ENCODE measurements at regions not wholly inside any gene's neighbourhood (a gene's known extent, or its start where the extent isn't known, plus 50 kb on each side); places are given as distances from the start of the nearest gene placed in this dataset.
"Not testable (repeated sequence)": the region's sequence is repeated elsewhere in the genome, so short reads cannot be mapped to it uniquely, and the experiment has no call there.

DNA sequence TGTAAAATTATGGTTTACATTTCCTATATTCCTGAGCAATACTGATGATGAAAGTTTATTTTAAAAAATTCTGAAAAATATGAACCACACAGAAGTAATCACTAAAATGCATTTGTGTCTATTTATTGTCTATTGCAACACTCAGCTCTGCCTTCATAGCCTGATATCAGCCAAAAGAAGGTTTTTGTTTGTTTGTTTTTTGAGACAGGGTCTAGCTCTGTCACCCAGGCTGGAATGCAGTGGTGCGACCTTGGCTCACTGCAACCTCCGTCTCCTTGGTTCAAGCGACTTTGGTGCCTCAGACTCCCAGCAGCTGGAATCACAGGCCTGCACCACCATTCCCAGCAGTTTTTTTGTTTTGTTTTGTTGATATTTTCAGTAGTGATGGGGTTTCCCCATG lies 1560.2 kb downstream of the SI start:
- DNase-seq, result no peak

DNA sequence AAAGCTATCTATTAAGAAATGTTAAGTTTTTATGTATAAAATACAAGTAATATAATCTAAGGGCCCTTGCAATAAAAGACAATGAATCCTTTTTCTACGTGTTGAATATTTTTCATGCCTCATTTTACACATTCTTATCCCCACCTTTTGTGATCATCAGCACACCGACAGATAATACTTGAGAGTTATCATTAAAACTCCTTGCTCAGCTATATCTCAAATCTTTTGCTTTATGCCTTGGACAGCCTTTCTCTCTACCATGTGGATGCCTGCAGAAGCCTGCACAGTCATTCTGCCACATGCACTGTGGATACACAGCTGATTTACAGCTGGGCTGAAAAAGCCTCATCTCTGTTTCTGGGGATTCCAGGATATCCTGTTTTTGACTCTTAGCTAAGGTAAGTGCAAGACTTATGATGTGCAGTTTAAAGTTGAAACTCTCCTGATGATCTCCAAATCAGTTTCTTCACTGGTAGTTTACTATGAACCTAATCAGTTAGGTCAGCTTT lies 1565.1 kb downstream of the SI start:
- DNase-seq, result no peak

GRCh38 chr3:163508206-163508605 lies 1570.1 kb downstream of the SI start:
- no peak for DNase-seq

DNA sequence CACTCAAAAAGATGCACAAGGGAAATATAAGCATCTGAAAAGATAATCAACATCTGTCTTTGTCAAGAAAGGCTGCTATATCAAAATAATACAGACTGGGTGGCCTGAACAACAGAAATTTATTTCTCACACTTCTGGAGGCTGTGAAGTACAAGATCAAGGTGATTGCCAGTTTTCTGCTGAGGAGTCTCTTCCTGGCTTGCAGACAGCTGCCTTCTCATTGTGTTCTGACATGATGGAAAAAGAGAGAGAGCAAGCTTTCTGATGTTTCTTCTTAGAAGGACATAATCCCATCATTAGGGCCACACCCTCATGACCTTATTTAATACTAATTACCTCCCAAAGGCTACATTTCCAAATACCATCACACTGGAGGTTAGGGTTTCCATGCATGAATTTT lies 1573.3 kb downstream of the SI start:
- DNase-seq, result no peak

- DNase-seq, result not testable (repeated sequence)
Observed at GRCh38 chr3:163499736-163500219, 1578.5 kb downstream of the SI start.

- DNase-seq, result not testable (repeated sequence)
Observed at GRCh38 chr3:163498842-163499735, 1579.2 kb downstream of the SI start.

DNA sequence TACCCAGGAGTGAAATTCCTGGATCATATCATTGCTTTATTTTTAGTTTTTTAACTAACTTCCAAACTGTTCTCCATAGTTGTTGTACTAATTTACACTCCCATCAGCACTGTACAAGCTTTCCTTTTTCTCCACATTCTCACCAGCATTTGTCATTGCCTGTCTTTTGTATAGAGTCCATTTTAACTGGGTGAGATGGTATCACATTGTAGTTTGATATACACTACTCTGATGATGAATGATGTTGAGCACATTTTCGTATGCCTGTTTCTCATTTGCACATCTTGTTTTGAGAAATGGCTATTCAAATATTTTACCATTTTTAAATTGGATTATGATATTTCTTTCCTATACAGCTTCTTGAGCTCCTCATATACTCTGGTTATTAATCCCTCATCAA lies 1586.6 kb downstream of the SI start:
- no peak for DNase-seq

- DNase-seq, result peak; percentile 33
Observed at GRCh38 chr3:163490119-163490518, 1588.2 kb downstream of the SI start.

DNA sequence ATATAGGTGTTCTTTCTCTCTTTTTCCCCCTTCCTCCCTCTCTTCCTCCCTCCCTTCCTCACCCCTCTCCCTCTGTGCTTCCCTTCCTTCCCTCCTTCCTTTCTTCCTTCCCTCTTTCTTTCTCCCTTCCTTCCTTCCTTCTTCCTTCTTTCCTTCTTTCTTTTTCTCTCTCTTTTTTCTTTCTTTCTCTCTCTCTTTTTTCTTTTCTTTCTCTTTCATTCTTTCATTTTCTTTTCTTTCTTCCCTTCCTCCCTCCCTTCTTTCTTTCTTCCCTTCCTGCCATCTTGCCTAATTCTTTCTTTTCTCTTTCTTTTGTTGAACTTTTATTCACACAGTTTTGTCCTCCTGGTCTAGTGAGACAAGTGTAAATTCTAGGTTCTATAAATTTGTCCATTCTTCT lies 1595.6 kb downstream of the SI start:
- DNase-seq, result no peak

DNA sequence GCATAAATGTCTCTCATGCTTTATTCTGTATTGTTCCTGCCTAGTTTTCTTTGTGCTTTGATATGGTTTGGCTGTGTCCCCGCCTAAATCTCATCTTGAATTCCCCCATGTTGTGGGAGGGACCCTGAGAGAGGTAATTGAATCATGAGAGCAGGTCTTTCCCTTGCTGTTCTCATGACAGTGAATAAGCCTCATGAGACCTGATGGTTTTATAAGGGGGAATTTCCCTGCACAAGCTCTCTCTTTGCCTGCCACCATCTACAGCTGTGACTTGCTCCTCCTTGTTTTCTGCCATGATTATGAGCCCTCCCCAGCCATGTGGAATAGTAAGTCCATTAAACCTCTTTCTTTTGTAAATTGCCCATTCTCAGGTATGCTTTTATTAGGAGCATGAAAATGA lies 1596.6 kb downstream of the SI start:
- DNase-seq, result no peak

DNA sequence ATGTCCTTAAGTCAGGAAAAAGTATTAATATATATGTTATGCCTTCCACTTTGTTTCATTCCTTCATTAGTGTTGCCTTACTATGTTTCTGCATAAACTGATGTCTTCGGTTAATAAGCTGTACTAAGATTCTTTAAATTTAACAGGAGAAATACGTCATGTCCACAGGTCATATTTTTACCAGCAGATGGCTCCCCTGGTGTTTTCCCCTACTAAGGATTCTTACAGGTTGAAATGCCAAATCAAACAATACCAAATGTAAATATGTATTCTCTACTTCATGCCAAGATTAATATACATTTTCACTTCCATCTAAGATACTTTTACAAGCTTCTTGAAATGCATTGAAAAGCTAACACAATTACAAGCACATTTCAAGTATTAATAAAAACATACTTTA lies 1602.1 kb downstream of the SI start:
- DNase-seq, result no peak

GRCh38 chr3:163474766-163475165 lies 1603.5 kb downstream of the SI start:
- DNase-seq, result no peak

GRCh38 chr3:163468531-163469335 lies 1609.6 kb downstream of the SI start:
- DNase-seq, result no peak

- no peak for DNase-seq
Observed at GRCh38 chr3:163462446-163462845, 1615.8 kb downstream of the SI start.

DNA sequence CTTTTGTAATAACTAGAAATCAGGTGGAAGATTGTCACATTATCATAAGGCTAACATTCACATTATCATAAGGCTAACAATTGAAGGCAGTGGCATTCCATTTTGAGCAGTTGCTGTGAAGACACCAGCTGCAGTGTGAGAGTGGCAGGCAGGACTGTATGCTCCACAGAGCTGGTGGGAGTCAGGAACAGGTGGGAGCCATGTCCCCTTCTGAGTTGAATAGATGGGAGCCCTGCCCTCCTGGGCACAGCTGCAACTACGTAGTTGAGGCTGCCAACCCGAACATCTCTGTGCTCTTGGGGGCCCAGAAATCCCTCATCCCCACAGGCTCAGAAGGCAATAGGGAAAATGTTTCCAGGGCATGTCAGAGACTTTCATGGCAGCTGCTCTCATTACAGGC lies 1627.6 kb downstream of the SI start:
- DNase-seq, result no peak

- no peak for DNase-seq
Observed at GRCh38 chr3:163438760-163439159, 1639.5 kb downstream of the SI start.

- DNase-seq, result no peak
Observed at GRCh38 chr3:163422671-163423070, 1655.6 kb downstream of the SI start.

GRCh38 chr3:163391407-163392181 lies 1686.7 kb downstream of the SI start:
- no peak for DNase-seq

DNA sequence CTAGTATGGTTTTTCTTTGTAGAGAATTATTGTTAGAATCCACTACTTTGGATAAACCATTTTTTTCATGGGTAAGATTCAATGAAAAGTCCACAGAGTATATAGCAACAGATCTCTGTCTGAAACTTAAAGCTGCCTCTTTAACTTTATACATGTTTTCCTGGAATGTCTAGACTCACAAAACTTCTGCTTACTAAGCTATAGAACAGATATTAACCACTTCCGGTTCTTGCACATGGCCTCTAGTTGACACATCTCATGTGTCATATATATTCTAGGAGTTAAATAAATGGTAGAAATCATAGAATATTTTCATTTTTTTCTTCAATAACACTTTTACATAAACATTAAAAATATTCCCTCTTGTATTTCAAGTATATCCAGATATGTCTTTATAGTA lies 1693.9 kb downstream of the SI start:
- DNase-seq, result no peak

DNA sequence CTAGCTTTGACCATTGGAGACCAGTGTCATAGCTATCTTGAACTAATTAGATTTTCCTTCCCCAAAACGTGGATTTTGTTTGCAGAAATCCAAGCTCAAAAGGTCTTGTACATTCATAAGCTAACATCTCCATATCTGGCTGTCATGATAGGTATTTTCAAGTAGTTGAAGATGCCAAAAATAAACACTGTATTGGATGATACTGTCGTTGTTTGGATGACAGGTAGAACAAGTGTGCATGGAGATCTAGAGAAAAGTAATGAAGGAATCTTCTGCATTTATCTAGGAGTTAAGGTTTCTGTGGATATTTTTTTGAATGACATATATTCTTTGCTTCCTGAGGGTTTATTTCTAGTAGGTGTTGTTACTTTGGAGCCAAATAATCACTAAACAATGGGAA lies 1696.1 kb downstream of the SI start:
- DNase-seq, result no peak

DNA sequence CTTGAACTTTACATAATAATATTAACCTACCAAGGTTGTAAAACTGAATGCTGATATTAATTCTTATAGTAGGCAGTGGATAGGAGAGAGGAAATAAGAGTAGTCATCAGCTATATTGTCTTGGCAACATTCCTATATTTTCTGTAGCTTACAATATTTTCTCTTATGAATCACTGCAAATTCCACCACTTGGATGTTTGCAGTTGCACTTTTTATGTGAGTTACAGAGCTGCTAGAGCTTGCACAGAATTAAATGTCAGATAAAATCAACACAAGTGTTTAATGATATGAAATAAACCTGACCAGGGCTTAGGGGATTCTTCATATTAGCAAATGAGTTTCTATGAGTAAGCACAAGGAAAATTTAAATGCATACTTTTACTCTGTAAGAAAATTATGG lies 1710.1 kb downstream of the SI start:
- no peak for DNase-seq

GRCh38 chr3:163364717-163365116 lies 1713.6 kb downstream of the SI start:
- no peak for DNase-seq

- no peak for DNase-seq
Observed at GRCh38 chr3:163362151-163362550, 1716.1 kb downstream of the SI start.
